ENCODE measurements at regions not wholly inside any gene's neighbourhood (a gene's known extent, or its start where the extent isn't known, plus 50 kb on each side); places are given as distances from the start of the nearest gene placed in this dataset.

DNA sequence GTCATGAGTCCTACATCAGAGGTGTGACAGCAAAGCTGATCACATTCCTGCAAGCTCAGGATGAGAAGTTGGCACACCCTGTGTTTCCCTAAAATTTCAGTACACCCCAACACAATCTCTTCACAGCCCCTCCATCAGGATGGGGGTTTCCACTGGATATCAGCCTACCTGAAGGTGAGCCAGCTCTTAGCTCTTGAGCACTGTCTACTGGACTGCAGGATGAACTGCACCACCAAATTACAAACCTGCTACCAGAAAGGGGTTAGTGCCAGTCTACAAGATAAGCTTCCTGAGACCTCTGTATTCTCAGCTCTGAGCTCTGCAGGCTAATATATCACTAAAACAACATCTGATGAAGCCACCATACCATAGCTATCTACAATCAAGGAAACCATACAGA is 1616.2 kb upstream of the SPRY2 start:
- TF ChIP-seq, protein P1, sequence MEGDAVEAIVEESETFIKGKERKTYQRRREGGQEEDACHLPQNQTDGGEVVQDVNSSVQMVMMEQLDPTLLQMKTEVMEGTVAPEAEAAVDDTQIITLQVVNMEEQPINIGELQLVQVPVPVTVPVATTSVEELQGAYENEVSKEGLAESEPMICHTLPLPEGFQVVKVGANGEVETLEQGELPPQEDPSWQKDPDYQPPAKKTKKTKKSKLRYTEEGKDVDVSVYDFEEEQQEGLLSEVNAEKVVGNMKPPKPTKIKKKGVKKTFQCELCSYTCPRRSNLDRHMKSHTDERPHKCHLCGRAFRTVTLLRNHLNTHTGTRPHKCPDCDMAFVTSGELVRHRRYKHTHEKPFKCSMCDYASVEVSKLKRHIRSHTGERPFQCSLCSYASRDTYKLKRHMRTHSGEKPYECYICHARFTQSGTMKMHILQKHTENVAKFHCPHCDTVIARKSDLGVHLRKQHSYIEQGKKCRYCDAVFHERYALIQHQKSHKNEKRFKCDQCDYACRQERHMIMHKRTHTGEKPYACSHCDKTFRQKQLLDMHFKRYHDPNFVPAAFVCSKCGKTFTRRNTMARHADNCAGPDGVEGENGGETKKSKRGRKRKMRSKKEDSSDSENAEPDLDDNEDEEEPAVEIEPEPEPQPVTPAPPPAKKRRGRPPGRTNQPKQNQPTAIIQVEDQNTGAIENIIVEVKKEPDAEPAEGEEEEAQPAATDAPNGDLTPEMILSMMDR (IDR thresholded peaks at IDR 0.05) = no peak
- no peak for TF ChIP-seq EP300 (IDR thresholded peaks at IDR 0.05)
- no peak for TF ChIP-seq POLR2A (IDR thresholded peaks at IDR 0.05)

Measured in gastroesophageal sphincter (tissue), 3 donors.